K562 (cell line): ENCODE measurements at regions not wholly inside any gene's neighbourhood (a gene's known extent, or its start where the extent isn't known, plus 50 kb on each side); places are given as distances from the start of the nearest gene placed in this dataset.

Experiments used
- ATAC-seq: fragments of 200-7000 bp; cut with Tn5 transposase; 3 replicates; pipeline ENCODE4 v1.9.1; 2020; ENCODE audit warnings: moderate library complexity
- BruUV-seq: library from RNA; stranded (reverse); fragments of 400-500 nt; replicated peaks from 2 replicates; lab custom pipeline; 2021; lab: Mats Ljungman, UMichigan
- CTCF ChIA-PET: fragments of 300-600 bp; formaldehyde crosslinking; extraction: SDS; loops from one replicate; lab custom pipeline; 2021; ENCODE audit warnings: low intra/inter-chr PET ratio; lab: Yijun Ruan, JAX
- POLR2A ChIA-PET: fragments of 300-600, 350-650 bp; sonication (Branson Sonifier 250); formaldehyde crosslinking; extraction: SDS; loops from one replicate; lab custom pipeline; 2021; ENCODE audit warnings: antibody characterized with exemption, inconsistent platforms; lab: Yijun Ruan, JAX
- DNase-seq, 4 experiments: peaks; one replicate each; pipeline versions ENCODE4 v3.0.0 to v3.0.0-alpha.2; 2011 to 2018; ENCODE audit warnings: low spot score in 3 of 4, mixed read lengths in 3 of 4; ENCODE audit errors: extremely low read depth in 1 of 4
- FAIRE-seq: peaks from 2 replicates; lab custom pipeline; 2011; peaks lifted over from hg19 to GRCh38; lab: Jason Lieb, UNC
- H2AFZ ChIP-seq: 2 replicates; pipeline ENCODE4 v1.6.0; 2011; ENCODE audit warnings: low read depth, low read length, control low read depth, inconsistent platforms
- H3K27ac ChIP-seq: fragments of 200-600 bp; 3 replicates; pipeline ENCODE4 v1.8.0; 2011; ENCODE audit warnings: low read depth, mild to moderate bottlenecking, control low read depth, inconsistent platforms, low read length, moderate library complexity, mixed read lengths; ENCODE audit errors: extremely low read depth
- H3K27me3 ChIP-seq, 2 experiments: fragments of 300-600 bp in 1 of 2; 2 replicates in 1 of 2; 3 replicates in 1 of 2; pipeline versions ENCODE4 v1.6.0 to v1.8.0; 2011; ENCODE audit warnings: inconsistent platforms in 2 of 2, low read length in 2 of 2, mild to moderate bottlenecking in 1 of 2, mixed read lengths in 1 of 2, moderate library complexity in 1 of 2; ENCODE audit not compliant: control insufficient read depth in 2 of 2, insufficient read depth in 2 of 2
- H3K36me3 ChIP-seq: fragments of 300-600 bp; 3 replicates; pipeline ENCODE4 v1.8.0; 2011; ENCODE audit warnings: mild to moderate bottlenecking, low read length, inconsistent platforms; ENCODE audit not compliant: control insufficient read depth, insufficient read depth
- H3K4me1 ChIP-seq, 2 experiments: fragments of 200-600 bp in 1 of 2; replicated peaks in 1 of 2; 2 replicates in 1 of 2; 3 replicates in 1 of 2; pipeline versions ENCODE4 v1.5.1 to v1.8.0; 2011; ENCODE audit warnings: inconsistent platforms in 2 of 2, low read length in 2 of 2, mild to moderate bottlenecking in 1 of 2, mixed read lengths in 1 of 2, moderate library complexity in 1 of 2; ENCODE audit not compliant: control insufficient read depth in 2 of 2, insufficient read depth in 2 of 2
- H3K4me2 ChIP-seq: 2 replicates; pipeline ENCODE4 v1.6.1; 2011; ENCODE audit warnings: low read length, control low read depth, inconsistent platforms, mixed read lengths; ENCODE audit not compliant: insufficient read depth
- H3K4me3 ChIP-seq: fragments of 200-600 bp; sonication (generic), shearing (Covaris generic); 2 replicates; pipeline ENCODE4 v1.5.1; 2016; ENCODE audit warnings: control low read depth, inconsistent platforms
- H3K79me2 ChIP-seq: fragments of 200-600 bp; 3 replicates; pipeline ENCODE4 v1.8.0; 2011; ENCODE audit warnings: low read length, inconsistent platforms; ENCODE audit not compliant: control insufficient read depth, insufficient read depth
- H3K9ac ChIP-seq, 2 experiments: 2 replicates each; pipeline versions ENCODE4 v1.6.0 to v1.6.1; 2011; ENCODE audit warnings: low read depth in 2 of 2, low read length in 2 of 2, control low read depth in 1 of 2, inconsistent platforms in 1 of 2, mild to moderate bottlenecking in 1 of 2, mixed read lengths in 1 of 2; ENCODE audit not compliant: insufficient read depth in 1 of 2
- H3K9me1 ChIP-seq: one replicate; pipeline ENCODE4 v1.6.0; 2011; ENCODE audit warnings: inconsistent platforms, mild to moderate bottlenecking, low read length, moderate library complexity; ENCODE audit not compliant: control insufficient read depth, insufficient read depth
- H3K9me3 ChIP-seq: replicated peaks from 2 replicates; pipeline ENCODE4 v1.5.1; 2011; ENCODE audit warnings: low read depth, low read length, inconsistent platforms; ENCODE audit not compliant: control insufficient read depth, insufficient read depth
- H4K20me1 ChIP-seq: replicated peaks from 2 replicates; pipeline ENCODE4 v1.6.1; 2011; ENCODE audit warnings: low read length, inconsistent platforms, mixed read lengths; ENCODE audit not compliant: control insufficient read depth, insufficient read depth
- CTCF ChIP-seq, 3 experiments: IDR thresholded peaks in 2 of 3; conservative IDR thresholded peaks in 1 of 3; 2 replicates each; pipeline ENCODE4 v1.5.1; 2011 to 2012; ENCODE audit warnings: low read length in 3 of 3, mild to moderate bottlenecking in 3 of 3, control low read depth in 2 of 3, improper control_type of control experiment in 1 of 3, inconsistent platforms in 1 of 3, low read depth in 1 of 3, mixed read lengths in 1 of 3, moderate library complexity in 1 of 3; ENCODE audit not compliant: insufficient read depth in 2 of 3
- ERF ChIP-seq: fragments of 450-650 bp; formaldehyde crosslinking; IDR thresholded peaks from 2 replicates; pipeline ENCODE4 v1.4.0; 2020; ENCODE audit warnings: mild to moderate bottlenecking, mixed read lengths
- FOS ChIP-seq: IDR thresholded peaks from 3 replicates; pipeline ENCODE4 v1.6.1; 2011; ENCODE audit not compliant: insufficient read length; ENCODE audit errors: extremely low read depth
- KDM5B ChIP-seq: fragments of 200-600 bp; sonication (generic); IDR thresholded peaks from 2 replicates; pipeline ENCODE4 v1.6.1; 2012; ENCODE audit warnings: low read depth, mild to moderate bottlenecking, moderate library complexity, low read length, control low read depth, inconsistent platforms; ENCODE audit not compliant: insufficient replicate concordance
- MAZ ChIP-seq, 2 experiments: fragments of 450-650 bp in 1 of 2; sonication (generic) in 1 of 2; formaldehyde crosslinking; IDR thresholded peaks in 1 of 2; conservative IDR thresholded peaks in 1 of 2; 2 replicates each; pipeline versions ENCODE4 v1.4.0 to v1.5.0; 2020; ENCODE audit warnings: mild to moderate bottlenecking in 1 of 2, missing genetic modification reagents in 1 of 2
- RAD21 ChIP-seq, 2 experiments: fragments of 250-450 bp in 1 of 2; fragments of 450-650 bp in 1 of 2; sonication (Bioruptor Pico) in 1 of 2; formaldehyde crosslinking in 1 of 2; IDR thresholded peaks in 1 of 2; conservative IDR thresholded peaks in 1 of 2; 2 replicates each; pipeline versions ENCODE4 v1.4.0 to v1.8.0; 2020 to 2022; ENCODE audit warnings: mild to moderate bottlenecking in 2 of 2, moderate library complexity in 1 of 2
- SMC3 ChIP-seq: conservative IDR thresholded peaks from 2 replicates; pipeline ENCODE4 v1.6.1; 2011; ENCODE audit warnings: low read depth, low read length, improper control_type of control experiment; ENCODE audit not compliant: insufficient read depth
- ZNF232 ChIP-seq: sonication (generic); formaldehyde crosslinking; IDR thresholded peaks from 2 replicates; pipeline ENCODE4 v1.8.0; 2022; ENCODE audit warnings: mild to moderate bottlenecking, missing genetic modification reagents
- ZNF239 ChIP-seq: fragments of 250-450 bp; sonication (Bioruptor Pico); IDR thresholded peaks from 2 replicates; pipeline ENCODE4 v1.4.0; 2020; ENCODE audit warnings: mild to moderate bottlenecking
- WGBS: fragments of 100-300 bp; shearing (Covaris generic); methylation state at CpG from one replicate; pipeline ENCODE4 v1.1.6; 2016; ENCODE audit warnings: low coverage, mixed read lengths; ENCODE audit not compliant: insufficient coverage; ENCODE audit errors: missing lambda C conversion rate; 5-methylcytosine and 5-hydroxymethylcytosine counted together
- in situ Hi-C: fragments of 300-500 bp; cut with MboI; formaldehyde crosslinking; loops from 4 replicates; pipeline ENCODE4 v1.15.0; 2018; ENCODE audit warnings: inconsistent platforms, mixed read lengths
- intact Hi-C: fragments of 100-400 bp; cut with micrococcal nuclease; formaldehyde crosslinking; loops from 2 replicates; pipeline ENCODE4 v1.14.2; 2022

- TF ChIP-seq ZNF232 (no peak), ERF (CRISPR knock-in tag) (no peak), FOS (no peak)
These were observed 78.7 kb upstream of the ASB18 start (continued) for GRCh38 chr2:236342951-236343350.

GRCh38 chr2:236343400-236344161, 79.4 kb upstream of the ASB18 start:
- Histone ChIP-seq H3K9me1 (no peaks in the 10 kb centered on the region), H3K4me3 (no peak overlapping the region), H3K27ac (no peak overlapping the region), H3K9me3 (no peaks in the 10 kb centered on the region), H3K9ac (no peak overlapping the region), H2AFZ (no peak overlapping the region), H3K4me2 (no peak overlapping the region), H3K4me1 (no peaks in the 10 kb centered on the region), H3K27me3 (peaks cover 0 to 29% of the 10 kb centered on the region in 2 experiments; a peak in 2 of 5 replicates), H4K20me1 (no peaks in the 10 kb centered on the region), H3K36me3 (no peaks in the 10 kb centered on the region), H3K79me2 (no peaks in the 10 kb centered on the region)
- intact Hi-C loops (no loop called here), in situ Hi-C loops (loop anchor here (10.0 kb wide), 1 partner anchor 711 kb away; no protein-coding TSS in a partner anchor)
- peak; percentile 83 for FAIRE-seq
- DNase-seq = peak; percentile 37 to 57 (median 52)
- ChIA-PET CTCF (no interaction called here), POLR2A (no interaction called here)
- WGBS = 0% methylated on average over 8 of the region's 10 CpGs
- no TSS peak for BruUV-seq
- peak; percentile 55; the same call in 1 of the 3 replicates for ATAC-seq
- TF ChIP-seq CTCF (IDR thresholded peaks at IDR 0.05 in 2 of 3, conservative IDR thresholded peaks at IDR 0.05 in 1 of 3; ENCODE audit: insufficient read depth in 2 of 3, low read depth in 1 of 3, low read length in 3 of 3) = peak; percentile 48 to 70 (median 60); a peak in 5 of 6 replicates
- TF ChIP-seq RAD21 (CRISPR knock-in tag; conservative IDR thresholded peaks at IDR 0.05 in 1 of 2, IDR thresholded peaks at IDR 0.05 in 1 of 2) = peak; percentile 15 to 35; a peak in 1 of 4 replicates
- TF ChIP-seq MAZ (CRISPR knock-in tag; conservative IDR thresholded peaks at IDR 0.05 in 1 of 2, IDR thresholded peaks at IDR 0.05 in 1 of 2) = no peak
- 0 out of 2 replicates have a peak, but pooled peaks have one; percentile 38 for TF ChIP-seq SMC3
- no peak for TF ChIP-seq KDM5B
- peak; percentile 60 for TF ChIP-seq ZNF239 (CRISPR knock-in tag)
